ENCODE measurements at regions not wholly inside any gene's neighbourhood (a gene's known extent, or its start where the extent isn't known, plus 50 kb on each side); places are given as distances from the start of the nearest gene placed in this dataset.
A peak's percentile ranks its signal among the peaks of the same experiment; 100 is the strongest.

GRCh38 chr11:128022761-128023160 lies 564.6 kb downstream of the ETS1 start:
- DNase-seq (ENCODE audit: unreplicated experiment) = no peak
- no peak overlapping the region for H3K4me3 Mint-ChIP-seq (ENCODE audit: unreplicated experiment)
- no peak overlapping the region for H3K27ac Mint-ChIP-seq (ENCODE audit: low read depth, unreplicated experiment)
- ChIA-PET POLR2A (interaction anchor here (0.8 kb wide), 2 partner anchors 9 to 179 kb away, joined by 3 read pairs; no protein-coding TSS in a partner anchor), CTCF (interaction anchor here (0.7 to 2.6 kb wide), 2 partner anchors 179 to 1983 kb away, joined by 3 to 18 read pairs; no protein-coding TSS in a partner anchor)
- no peaks in the 10 kb centered on the region for H3K27me3 Mint-ChIP-seq (ENCODE audit: insufficient read depth, unreplicated experiment)
- intact Hi-C loops (cut with micrococcal nuclease) = loop anchor here (10.0 kb wide), 3 partner anchors 272 to 502 kb away; no protein-coding TSS in a partner anchor
- H3K36me3 Mint-ChIP-seq (ENCODE audit: insufficient read depth, unreplicated experiment) = no peaks in the 10 kb centered on the region
- H3K4me1 Mint-ChIP-seq (ENCODE audit: insufficient read depth, unreplicated experiment) = peaks cover 21% of the 10 kb centered on the region
- TF ChIP-seq CTCF (IDR thresholded peaks at IDR 0.05; ENCODE audit: unreplicated experiment) = no peak
- no TSS peak for BruUV-seq (replicated peaks)
- no peaks in the 10 kb centered on the region for H3K9me3 Mint-ChIP-seq (ENCODE audit: unreplicated experiment)

- no peaks in the 10 kb centered on the region for H3K27me3 Mint-ChIP-seq (ENCODE audit: insufficient read depth, unreplicated experiment)
- intact Hi-C loops (cut with micrococcal nuclease) = loop anchor here (10.0 kb wide), 3 partner anchors 273 to 503 kb away; no protein-coding TSS in a partner anchor
- H3K9me3 Mint-ChIP-seq (ENCODE audit: unreplicated experiment) = no peaks in the 10 kb centered on the region
- TF ChIP-seq CTCF (IDR thresholded peaks at IDR 0.05; ENCODE audit: unreplicated experiment) = peak; percentile 4
- peaks cover 14% of the 10 kb centered on the region for H3K4me1 Mint-ChIP-seq (ENCODE audit: insufficient read depth, unreplicated experiment)
- BruUV-seq (replicated peaks) = no TSS peak
- H3K4me3 Mint-ChIP-seq (ENCODE audit: unreplicated experiment) = no peak overlapping the region
- CTCF ChIA-PET = interaction anchor here (0.6 to 2.6 kb wide), 3 partner anchors 12 to 458 kb away, joined by 3 to 18 read pairs (median 5); no protein-coding TSS in a partner anchor
- no peak overlapping the region for H3K27ac Mint-ChIP-seq (ENCODE audit: low read depth, unreplicated experiment)
- H3K36me3 Mint-ChIP-seq (ENCODE audit: insufficient read depth, unreplicated experiment) = no peaks in the 10 kb centered on the region
- DNase-seq (ENCODE audit: unreplicated experiment) = peak; percentile 22
- POLR2A ChIA-PET = interaction anchor here (0.8 kb wide), 1 partner anchor 178 kb away, joined by 3 read pairs; no protein-coding TSS in a partner anchor
These were observed 565.4 kb downstream of the ETS1 start for GRCh38 chr11:128022007-128022368.

GRCh38 chr11:128021349-128022006 lies 565.9 kb downstream of the ETS1 start:
- Mint-ChIP-seq H3K9me3 (ENCODE audit: unreplicated experiment) (no peaks in the 10 kb centered on the region), H3K4me3 (ENCODE audit: unreplicated experiment) (no peak overlapping the region), H3K27me3 (ENCODE audit: insufficient read depth, unreplicated experiment) (no peaks in the 10 kb centered on the region), H3K27ac (ENCODE audit: low read depth, unreplicated experiment) (no peak overlapping the region), H3K4me1 (ENCODE audit: insufficient read depth, unreplicated experiment) (peaks cover 8% of the 10 kb centered on the region), H3K36me3 (ENCODE audit: insufficient read depth, unreplicated experiment) (no peaks in the 10 kb centered on the region)
- no TSS peak for BruUV-seq (replicated peaks)
- peak; percentile 28 for DNase-seq (ENCODE audit: unreplicated experiment)
- TF ChIP-seq CTCF (IDR thresholded peaks at IDR 0.05; ENCODE audit: unreplicated experiment) = peak; percentile 39
- intact Hi-C loops (cut with micrococcal nuclease) = loop anchor here (1.0 to 10.0 kb wide), 5 partner anchors 144 to 503 kb away; no protein-coding TSS in a partner anchor
- ChIA-PET POLR2A (no interaction called here), CTCF (interaction anchor here (0.7 to 2.6 kb wide), 3 partner anchors 12 to 177 kb away, joined by 5 to 18 read pairs (median 7); no protein-coding TSS in a partner anchor)

GRCh38 chr11:128018692-128019091 lies 568.7 kb downstream of the ETS1 start:
- Mint-ChIP-seq H3K4me3 (ENCODE audit: unreplicated experiment) (no peak overlapping the region), H3K27ac (ENCODE audit: low read depth, unreplicated experiment) (no peak overlapping the region), H3K27me3 (ENCODE audit: insufficient read depth, unreplicated experiment) (no peaks in the 10 kb centered on the region), H3K36me3 (ENCODE audit: insufficient read depth, unreplicated experiment) (no peaks in the 10 kb centered on the region), H3K9me3 (ENCODE audit: unreplicated experiment) (no peaks in the 10 kb centered on the region), H3K4me1 (ENCODE audit: insufficient read depth, unreplicated experiment) (no peaks in the 10 kb centered on the region)
- DNase-seq (ENCODE audit: unreplicated experiment) = no peak
- CTCF ChIA-PET = interaction anchor here (0.9 to 1.2 kb wide), 2 partner anchors 51 to 175 kb away, joined by 3 to 5 read pairs; no protein-coding TSS in a partner anchor
- TF ChIP-seq CTCF (IDR thresholded peaks at IDR 0.05; ENCODE audit: unreplicated experiment) = no peak
- intact Hi-C loops (cut with micrococcal nuclease) = no loop called here
- BruUV-seq (replicated peaks) = no TSS peak
- POLR2A ChIA-PET = no interaction called here

Measured in MCF 10A (cell line).